HEK293 (cell line): ENCODE measurements at regions not wholly inside any gene's neighbourhood (a gene's known extent, or its start where the extent isn't known, plus 50 kb on each side); places are given as distances from the start of the nearest gene placed in this dataset.

Source experiments
- CTCF ChIA-PET: fragments of 350-600 bp; formaldehyde crosslinking; extraction: SDS; loops from one replicate; lab custom pipeline; 2021; ENCODE audit warnings: antibody characterized with exemption; lab: Yijun Ruan, JAX
- POLR2A ChIA-PET: fragments of 300-600 bp; formaldehyde crosslinking; extraction: SDS; loops from one replicate; lab custom pipeline; 2020; ENCODE audit warnings: antibody characterized with exemption, inconsistent platforms; lab: Yijun Ruan, JAX
- H3K27ac ChIP-seq: fragments of 200-500 bp; sonication (Bioruptor generic); 2 replicates; pipeline ENCODE4 v1.5.1; 2014; ENCODE audit warnings: low read depth, low read length, control low read depth, inconsistent platforms; ENCODE audit errors: extremely low read depth
- H3K36me3 ChIP-seq, 2 experiments: fragments of 200-500 bp in 1 of 2; sonication (Bioruptor generic) in 1 of 2; 1 replicate in 1 of 2; 2 replicates in 1 of 2; pipeline ENCODE4 v1.5.1; 2014 to 2017; ENCODE audit warnings: inconsistent platforms in 2 of 2, low read length in 2 of 2; ENCODE audit not compliant: control insufficient read depth in 2 of 2, insufficient read depth in 1 of 2
- H3K4me1 ChIP-seq: fragments of 200-500 bp; sonication (Bioruptor generic); 2 replicates; pipeline ENCODE4 v1.5.1; 2014; ENCODE audit warnings: mild to moderate bottlenecking, low read length, inconsistent platforms; ENCODE audit not compliant: control insufficient read depth, insufficient read depth
- H3K4me3 ChIP-seq: 2 replicates; pipeline ENCODE4 v1.5.1; 2011; ENCODE audit warnings: low read depth, mild to moderate bottlenecking, control low read depth, low read length, moderate library complexity
- H3K9me3 ChIP-seq: fragments of 200-500 bp; sonication (Bioruptor generic); 2 replicates; pipeline ENCODE4 v1.5.1; 2014; ENCODE audit warnings: low read depth, low read length, inconsistent platforms; ENCODE audit not compliant: control insufficient read depth, insufficient read depth
- GLIS2 ChIP-seq: fragments of 450-650 bp; formaldehyde crosslinking; IDR thresholded peaks from 2 replicates; pipeline ENCODE4 v1.5.1; 2016; ENCODE audit warnings: missing biosample characterization, missing genetic modification characterization
- OVOL3 ChIP-seq: fragments of 450-650 bp; formaldehyde crosslinking; IDR thresholded peaks from 2 replicates; pipeline ENCODE4 v1.5.1; 2016; ENCODE audit warnings: missing biosample characterization, missing genetic modification characterization
- SALL2 ChIP-seq: fragments of 450-650 bp; formaldehyde crosslinking; IDR thresholded peaks from 2 replicates; pipeline ENCODE4 v1.5.0; 2017; ENCODE audit warnings: missing biosample characterization, mild to moderate bottlenecking, missing genetic modification characterization, borderline replicate concordance
- SCRT1 ChIP-seq: fragments of 450-650 bp; formaldehyde crosslinking; IDR thresholded peaks from 2 replicates; pipeline ENCODE4 v1.5.1; 2016; ENCODE audit warnings: missing biosample characterization, missing genetic modification characterization, borderline replicate concordance
- ZNF169 ChIP-seq: fragments of 450-650 bp; formaldehyde crosslinking; IDR thresholded peaks from 2 replicates; pipeline ENCODE4 v1.5.1; 2016; ENCODE audit warnings: missing biosample characterization, missing genetic modification characterization
- ZNF274 ChIP-seq, 2 experiments: fragments of 200-500 bp in 1 of 2; fragments of 450-650 bp in 1 of 2; sonication (Bioruptor generic) in 1 of 2; formaldehyde crosslinking in 1 of 2; IDR thresholded peaks; 2 replicates each; pipeline versions ENCODE4 v1.5.1 to v1.6.1; 2014 to 2016; ENCODE audit warnings: borderline replicate concordance in 1 of 2, inconsistent platforms in 1 of 2, low read length in 1 of 2, missing biosample characterization in 1 of 2, missing genetic modification characterization in 1 of 2
- ZNF37A ChIP-seq: fragments of 450-650 bp; IDR thresholded peaks from 2 replicates; pipeline ENCODE4 v1.5.1; 2018; ENCODE audit warnings: missing biosample characterization, missing genetic modification characterization
- ZNF404 ChIP-seq: fragments of 450-650 bp; formaldehyde crosslinking; IDR thresholded peaks from 2 replicates; pipeline ENCODE4 v1.5.1; 2017; ENCODE audit warnings: missing biosample characterization, missing genetic modification characterization
- ZNF473 ChIP-seq: fragments of 450-650 bp; formaldehyde crosslinking; IDR thresholded peaks from 2 replicates; pipeline ENCODE4 v1.5.1; 2017; ENCODE audit warnings: missing biosample characterization, missing genetic modification characterization
- ZNF560 ChIP-seq: fragments of 450-650 bp; formaldehyde crosslinking; IDR thresholded peaks from 2 replicates; pipeline ENCODE4 v1.5.1; 2017; ENCODE audit warnings: missing biosample characterization, missing genetic modification characterization, borderline replicate concordance
- ZNF707 ChIP-seq: fragments of 450-650 bp; formaldehyde crosslinking; IDR thresholded peaks from 2 replicates; pipeline ENCODE4 v1.5.1; 2016; ENCODE audit warnings: missing biosample characterization, missing genetic modification characterization
- ZSCAN16 ChIP-seq: fragments of 450-650 bp; formaldehyde crosslinking; IDR thresholded peaks from 2 replicates; pipeline ENCODE4 v1.5.1; 2016; ENCODE audit warnings: missing biosample characterization, missing genetic modification characterization
- ZSCAN23 ChIP-seq: fragments of 450-650 bp; formaldehyde crosslinking; IDR thresholded peaks from 2 replicates; pipeline ENCODE4 v1.5.1; 2016; ENCODE audit warnings: missing biosample characterization, missing genetic modification characterization
- TF ChIP-seq, protein P1 (sequence below): fragments of 450-650 bp; formaldehyde crosslinking; IDR thresholded peaks from 2 replicates; pipeline ENCODE4 v1.5.1; 2016; ENCODE audit warnings: missing biosample characterization, missing genetic modification characterization
- TF ChIP-seq, protein P2 (sequence below): fragments of 450-650 bp; formaldehyde crosslinking; IDR thresholded peaks from 2 replicates; pipeline ENCODE4 v1.5.1; 2016; ENCODE audit warnings: missing biosample characterization, missing genetic modification characterization, borderline replicate concordance
- TF ChIP-seq, protein P3 (sequence below): sonication (generic); formaldehyde crosslinking; IDR thresholded peaks from 2 replicates; pipeline ENCODE4 v1.8.1; 2022; ENCODE audit warnings: mild to moderate bottlenecking, moderate library complexity, missing genetic modification reagents

DNA sequence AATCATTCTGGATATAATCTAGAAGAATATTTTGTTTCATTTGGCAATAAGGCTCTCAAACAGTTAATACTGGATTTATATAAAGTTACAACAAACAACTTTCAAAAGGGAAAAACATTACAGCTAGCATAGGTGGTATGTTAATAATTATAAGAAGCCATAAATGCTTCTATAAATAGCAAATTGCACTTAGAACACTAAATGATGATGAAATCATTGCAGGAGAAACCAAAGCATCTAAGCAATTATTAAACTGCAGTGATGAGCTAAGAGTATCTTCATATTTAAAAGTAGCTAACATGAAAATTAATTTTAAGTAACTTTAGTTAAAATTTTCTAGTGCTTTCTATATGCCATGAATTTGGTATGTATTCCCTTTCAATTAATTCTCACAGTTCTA lies 189.5 kb downstream of the CENPC start:
- H3K27ac ChIP-seq, result no peak overlapping the region
- ChIA-PET CTCF (no interaction called here), POLR2A (no interaction called here)
- H3K4me3 ChIP-seq, result no peak overlapping the region
- no peaks in the 10 kb centered on the region for H3K36me3 ChIP-seq
- TF ChIP-seq, protein P1, sequence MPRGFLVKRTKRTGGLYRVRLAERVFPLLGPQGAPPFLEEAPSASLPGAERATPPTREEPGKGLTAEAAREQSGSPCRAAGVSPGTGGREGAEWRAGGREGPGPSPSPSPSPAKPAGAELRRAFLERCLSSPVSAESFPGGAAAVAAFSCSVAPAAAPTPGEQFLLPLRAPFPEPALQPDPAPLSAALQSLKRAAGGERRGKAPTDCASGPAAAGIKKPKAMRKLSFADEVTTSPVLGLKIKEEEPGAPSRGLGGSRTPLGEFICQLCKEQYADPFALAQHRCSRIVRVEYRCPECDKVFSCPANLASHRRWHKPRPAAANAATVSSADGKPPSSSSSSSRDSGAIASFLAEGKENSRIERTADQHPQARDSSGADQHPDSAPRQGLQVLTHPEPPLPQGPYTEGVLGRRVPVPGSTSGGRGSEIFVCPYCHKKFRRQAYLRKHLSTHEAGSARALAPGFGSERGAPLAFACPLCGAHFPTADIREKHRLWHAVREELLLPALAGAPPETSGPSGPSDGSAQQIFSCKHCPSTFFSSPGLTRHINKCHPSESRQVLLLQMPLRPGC (tag by site-specific recombination), result no peak
- TF ChIP-seq SCRT1 (tag by site-specific recombination) (no peak), ZNF169 (tag by site-specific recombination) (no peak), ZNF560 (no peak), GLIS2 (tag by site-specific recombination) (no peak), ZNF37A (tag by site-specific recombination) (no peak), ZSCAN16 (no peak), ZSCAN23 (tag by site-specific recombination) (no peak), SALL2 (tag by site-specific recombination) (no peak)
- no peaks in the 10 kb centered on the region for H3K9me3 ChIP-seq
- H3K4me1 ChIP-seq, result no peaks in the 10 kb centered on the region

DNA sequence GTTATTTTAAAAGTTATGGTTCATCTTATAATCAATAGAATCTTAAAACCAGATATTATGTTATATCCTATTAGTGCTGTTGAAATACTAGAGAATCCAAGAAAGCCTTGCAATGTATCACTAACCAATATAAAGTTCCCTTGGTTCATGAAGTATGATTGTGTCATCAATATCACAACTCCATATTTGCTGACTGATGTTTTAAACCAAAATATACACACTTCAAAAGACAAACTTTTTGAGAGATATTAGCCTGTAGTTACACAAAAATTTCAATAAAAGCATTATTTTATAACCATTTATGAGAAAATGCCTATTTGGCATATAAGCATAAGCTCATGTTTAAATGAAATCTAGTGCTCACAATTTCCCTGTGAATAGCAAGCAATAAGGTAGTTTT lies 198.6 kb downstream of the CENPC start:
- no peaks in the 10 kb centered on the region for H3K9me3 ChIP-seq
- no peak for TF ChIP-seq ZNF274 (IDR thresholded peaks at IDR 0.05; ENCODE audit: low read length)
- no peak for TF ChIP-seq ZNF274 (tag by site-specific recombination; IDR thresholded peaks at IDR 0.05; ENCODE audit: borderline replicate concordance)
- TF ChIP-seq, protein P2, sequence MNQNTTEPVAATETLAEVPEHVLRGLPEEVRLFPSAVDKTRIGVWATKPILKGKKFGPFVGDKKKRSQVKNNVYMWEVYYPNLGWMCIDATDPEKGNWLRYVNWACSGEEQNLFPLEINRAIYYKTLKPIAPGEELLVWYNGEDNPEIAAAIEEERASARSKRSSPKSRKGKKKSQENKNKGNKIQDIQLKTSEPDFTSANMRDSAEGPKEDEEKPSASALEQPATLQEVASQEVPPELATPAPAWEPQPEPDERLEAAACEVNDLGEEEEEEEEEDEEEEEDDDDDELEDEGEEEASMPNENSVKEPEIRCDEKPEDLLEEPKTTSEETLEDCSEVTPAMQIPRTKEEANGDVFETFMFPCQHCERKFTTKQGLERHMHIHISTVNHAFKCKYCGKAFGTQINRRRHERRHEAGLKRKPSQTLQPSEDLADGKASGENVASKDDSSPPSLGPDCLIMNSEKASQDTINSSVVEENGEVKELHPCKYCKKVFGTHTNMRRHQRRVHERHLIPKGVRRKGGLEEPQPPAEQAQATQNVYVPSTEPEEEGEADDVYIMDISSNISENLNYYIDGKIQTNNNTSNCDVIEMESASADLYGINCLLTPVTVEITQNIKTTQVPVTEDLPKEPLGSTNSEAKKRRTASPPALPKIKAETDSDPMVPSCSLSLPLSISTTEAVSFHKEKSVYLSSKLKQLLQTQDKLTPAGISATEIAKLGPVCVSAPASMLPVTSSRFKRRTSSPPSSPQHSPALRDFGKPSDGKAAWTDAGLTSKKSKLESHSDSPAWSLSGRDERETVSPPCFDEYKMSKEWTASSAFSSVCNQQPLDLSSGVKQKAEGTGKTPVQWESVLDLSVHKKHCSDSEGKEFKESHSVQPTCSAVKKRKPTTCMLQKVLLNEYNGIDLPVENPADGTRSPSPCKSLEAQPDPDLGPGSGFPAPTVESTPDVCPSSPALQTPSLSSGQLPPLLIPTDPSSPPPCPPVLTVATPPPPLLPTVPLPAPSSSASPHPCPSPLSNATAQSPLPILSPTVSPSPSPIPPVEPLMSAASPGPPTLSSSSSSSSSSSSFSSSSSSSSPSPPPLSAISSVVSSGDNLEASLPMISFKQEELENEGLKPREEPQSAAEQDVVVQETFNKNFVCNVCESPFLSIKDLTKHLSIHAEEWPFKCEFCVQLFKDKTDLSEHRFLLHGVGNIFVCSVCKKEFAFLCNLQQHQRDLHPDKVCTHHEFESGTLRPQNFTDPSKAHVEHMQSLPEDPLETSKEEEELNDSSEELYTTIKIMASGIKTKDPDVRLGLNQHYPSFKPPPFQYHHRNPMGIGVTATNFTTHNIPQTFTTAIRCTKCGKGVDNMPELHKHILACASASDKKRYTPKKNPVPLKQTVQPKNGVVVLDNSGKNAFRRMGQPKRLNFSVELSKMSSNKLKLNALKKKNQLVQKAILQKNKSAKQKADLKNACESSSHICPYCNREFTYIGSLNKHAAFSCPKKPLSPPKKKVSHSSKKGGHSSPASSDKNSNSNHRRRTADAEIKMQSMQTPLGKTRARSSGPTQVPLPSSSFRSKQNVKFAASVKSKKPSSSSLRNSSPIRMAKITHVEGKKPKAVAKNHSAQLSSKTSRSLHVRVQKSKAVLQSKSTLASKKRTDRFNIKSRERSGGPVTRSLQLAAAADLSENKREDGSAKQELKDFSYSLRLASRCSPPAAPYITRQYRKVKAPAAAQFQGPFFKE (tag by site-specific recombination), result no peak
- TF ChIP-seq ZNF404 (tag by site-specific recombination), result no peak
- no peak for TF ChIP-seq OVOL3
- TF ChIP-seq ZNF473 (tag by site-specific recombination), result no peak
- TF ChIP-seq, protein P3, sequence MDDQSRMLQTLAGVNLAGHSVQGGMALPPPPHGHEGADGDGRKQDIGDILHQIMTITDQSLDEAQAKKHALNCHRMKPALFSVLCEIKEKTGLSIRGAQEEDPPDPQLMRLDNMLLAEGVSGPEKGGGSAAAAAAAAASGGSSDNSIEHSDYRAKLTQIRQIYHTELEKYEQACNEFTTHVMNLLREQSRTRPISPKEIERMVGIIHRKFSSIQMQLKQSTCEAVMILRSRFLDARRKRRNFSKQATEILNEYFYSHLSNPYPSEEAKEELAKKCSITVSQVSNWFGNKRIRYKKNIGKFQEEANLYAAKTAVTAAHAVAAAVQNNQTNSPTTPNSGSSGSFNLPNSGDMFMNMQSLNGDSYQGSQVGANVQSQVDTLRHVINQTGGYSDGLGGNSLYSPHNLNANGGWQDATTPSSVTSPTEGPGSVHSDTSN (CRISPR knock-in tag), result no peak
- TF ChIP-seq ZNF707, result no peak
- TF ChIP-seq, all 188 proteins: peak for 0
- no peaks in the 10 kb centered on the region for H3K4me1 ChIP-seq
- ChIA-PET CTCF (interaction anchor here (0.8 kb wide), 1 partner anchor 36 kb away, joined by 3 read pairs; no protein-coding TSS in a partner anchor), POLR2A (no interaction called here)
- H3K27ac ChIP-seq, result no peak overlapping the region
- no peaks in the 10 kb centered on the region for H3K36me3 ChIP-seq
- H3K4me3 ChIP-seq, result no peak overlapping the region
